ENCODE measurements at regions not wholly inside any gene's neighbourhood (a gene's known extent, or its start where the extent isn't known, plus 50 kb on each side); places are given as distances from the start of the nearest gene placed in this dataset.

DNA sequence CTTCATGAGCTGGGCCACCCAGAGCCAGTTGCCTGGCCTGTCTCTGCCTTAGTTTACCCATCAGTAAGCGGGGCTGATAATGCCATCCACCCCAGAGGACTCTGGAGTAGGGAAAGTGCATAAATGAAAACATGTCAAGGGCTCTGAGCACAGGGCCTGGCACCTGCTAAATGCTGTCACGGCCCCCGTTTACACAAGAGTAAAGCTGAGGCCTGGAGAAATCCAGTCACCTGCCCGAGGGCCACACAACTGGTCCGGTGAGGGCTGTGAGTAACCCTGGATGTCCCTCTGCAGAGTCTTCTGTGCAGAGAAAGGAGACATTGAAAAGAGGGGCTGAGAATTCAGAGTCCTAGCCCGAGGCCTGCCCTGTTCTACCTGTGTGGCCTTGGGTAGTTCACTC, 110.6 kb upstream of the ANO1 start (continued):
- TF ChIP-seq, protein P1, sequence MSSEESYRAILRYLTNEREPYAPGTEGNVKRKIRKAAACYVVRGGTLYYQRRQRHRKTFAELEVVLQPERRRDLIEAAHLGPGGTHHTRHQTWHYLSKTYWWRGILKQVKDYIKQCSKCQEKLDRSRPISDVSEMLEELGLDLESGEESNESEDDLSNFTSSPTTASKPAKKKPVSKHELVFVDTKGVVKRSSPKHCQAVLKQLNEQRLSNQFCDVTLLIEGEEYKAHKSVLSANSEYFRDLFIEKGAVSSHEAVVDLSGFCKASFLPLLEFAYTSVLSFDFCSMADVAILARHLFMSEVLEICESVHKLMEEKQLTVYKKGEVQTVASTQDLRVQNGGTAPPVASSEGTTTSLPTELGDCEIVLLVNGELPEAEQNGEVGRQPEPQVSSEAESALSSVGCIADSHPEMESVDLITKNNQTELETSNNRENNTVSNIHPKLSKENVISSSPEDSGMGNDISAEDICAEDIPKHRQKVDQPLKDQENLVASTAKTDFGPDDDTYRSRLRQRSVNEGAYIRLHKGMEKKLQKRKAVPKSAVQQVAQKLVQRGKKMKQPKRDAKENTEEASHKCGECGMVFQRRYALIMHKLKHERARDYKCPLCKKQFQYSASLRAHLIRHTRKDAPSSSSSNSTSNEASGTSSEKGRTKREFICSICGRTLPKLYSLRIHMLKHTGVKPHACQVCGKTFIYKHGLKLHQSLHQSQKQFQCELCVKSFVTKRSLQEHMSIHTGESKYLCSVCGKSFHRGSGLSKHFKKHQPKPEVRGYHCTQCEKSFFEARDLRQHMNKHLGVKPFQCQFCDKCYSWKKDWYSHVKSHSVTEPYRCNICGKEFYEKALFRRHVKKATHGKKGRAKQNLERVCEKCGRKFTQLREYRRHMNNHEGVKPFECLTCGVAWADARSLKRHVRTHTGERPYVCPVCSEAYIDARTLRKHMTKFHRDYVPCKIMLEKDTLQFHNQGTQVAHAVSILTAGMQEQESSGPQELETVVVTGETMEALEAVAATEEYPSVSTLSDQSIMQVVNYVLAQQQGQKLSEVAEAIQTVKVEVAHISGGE (CRISPR knock-in tag; IDR thresholded peaks at IDR 0.05) = no peak
- TF ChIP-seq, protein P2, sequence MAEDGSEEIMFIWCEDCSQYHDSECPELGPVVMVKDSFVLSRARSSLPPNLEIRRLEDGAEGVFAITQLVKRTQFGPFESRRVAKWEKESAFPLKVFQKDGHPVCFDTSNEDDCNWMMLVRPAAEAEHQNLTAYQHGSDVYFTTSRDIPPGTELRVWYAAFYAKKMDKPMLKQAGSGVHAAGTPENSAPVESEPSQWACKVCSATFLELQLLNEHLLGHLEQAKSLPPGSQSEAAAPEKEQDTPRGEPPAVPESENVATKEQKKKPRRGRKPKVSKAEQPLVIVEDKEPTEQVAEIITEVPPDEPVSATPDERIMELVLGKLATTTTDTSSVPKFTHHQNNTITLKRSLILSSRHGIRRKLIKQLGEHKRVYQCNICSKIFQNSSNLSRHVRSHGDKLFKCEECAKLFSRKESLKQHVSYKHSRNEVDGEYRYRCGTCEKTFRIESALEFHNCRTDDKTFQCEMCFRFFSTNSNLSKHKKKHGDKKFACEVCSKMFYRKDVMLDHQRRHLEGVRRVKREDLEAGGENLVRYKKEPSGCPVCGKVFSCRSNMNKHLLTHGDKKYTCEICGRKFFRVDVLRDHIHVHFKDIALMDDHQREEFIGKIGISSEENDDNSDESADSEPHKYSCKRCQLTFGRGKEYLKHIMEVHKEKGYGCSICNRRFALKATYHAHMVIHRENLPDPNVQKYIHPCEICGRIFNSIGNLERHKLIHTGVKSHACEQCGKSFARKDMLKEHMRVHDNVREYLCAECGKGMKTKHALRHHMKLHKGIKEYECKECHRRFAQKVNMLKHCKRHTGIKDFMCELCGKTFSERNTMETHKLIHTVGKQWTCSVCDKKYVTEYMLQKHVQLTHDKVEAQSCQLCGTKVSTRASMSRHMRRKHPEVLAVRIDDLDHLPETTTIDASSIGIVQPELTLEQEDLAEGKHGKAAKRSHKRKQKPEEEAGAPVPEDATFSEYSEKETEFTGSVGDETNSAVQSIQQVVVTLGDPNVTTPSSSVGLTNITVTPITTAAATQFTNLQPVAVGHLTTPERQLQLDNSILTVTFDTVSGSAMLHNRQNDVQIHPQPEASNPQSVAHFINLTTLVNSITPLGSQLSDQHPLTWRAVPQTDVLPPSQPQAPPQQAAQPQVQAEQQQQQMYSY (CRISPR knock-in tag; IDR thresholded peaks at IDR 0.05) = no peak
- no peak for TF ChIP-seq FOS (IDR thresholded peaks at IDR 0.05; ENCODE audit: borderline replicate concordance, extremely low read depth, insufficient read length)
- no peak for TF ChIP-seq ZBED1 (IDR thresholded peaks at IDR 0.05; ENCODE audit: borderline replicate concordance)

Measured in GM12878 (cell line).